ENCODE measurements at regions not wholly inside any gene's neighbourhood (a gene's known extent, or its start where the extent isn't known, plus 50 kb on each side); places are given as distances from the start of the nearest gene placed in this dataset.

GRCh38 chr2:66034467-66034866, 400.5 kb upstream of the MEIS1 start:
- no peak for DNase-seq (ENCODE audit: low read depth)
- TF ChIP-seq CTCF (IDR thresholded peaks at IDR 0.05; ENCODE audit: control insufficient read depth, extremely low read depth, insufficient read depth), result no peak
- H3K4me3 ChIP-seq (ENCODE audit: low read depth, low read length), result no peak overlapping the region

GRCh38 chr2:66032226-66032775, 402.6 kb upstream of the MEIS1 start:
- no peak for DNase-seq (ENCODE audit: low read depth)
- TF ChIP-seq CTCF (IDR thresholded peaks at IDR 0.05; ENCODE audit: control insufficient read depth, extremely low read depth, insufficient read depth), result no peak
- H3K4me3 ChIP-seq (ENCODE audit: low read depth, low read length), result no peak overlapping the region

GRCh38 chr2:66031236-66031635, 403.7 kb upstream of the MEIS1 start:
- no peak overlapping the region for H3K4me3 ChIP-seq (ENCODE audit: low read depth, low read length)
- no peak for TF ChIP-seq CTCF (IDR thresholded peaks at IDR 0.05; ENCODE audit: control insufficient read depth, extremely low read depth, insufficient read depth)
- DNase-seq (ENCODE audit: low read depth), result no peak

GRCh38 chr2:66030553-66030952, 404.4 kb upstream of the MEIS1 start:
- no peak overlapping the region for H3K4me3 ChIP-seq (ENCODE audit: low read depth, low read length)
- no peak for TF ChIP-seq CTCF (IDR thresholded peaks at IDR 0.05; ENCODE audit: control insufficient read depth, extremely low read depth, insufficient read depth)
- DNase-seq (ENCODE audit: low read depth), result no peak

- TF ChIP-seq CTCF (IDR thresholded peaks at IDR 0.05; ENCODE audit: control insufficient read depth, extremely low read depth, insufficient read depth), result no peak
- no peak overlapping the region for H3K4me3 ChIP-seq (ENCODE audit: low read depth, low read length)
- no peak for DNase-seq (ENCODE audit: low read depth)
Observed at GRCh38 chr2:66024391-66024790, 410.5 kb upstream of the MEIS1 start.

- no peak for TF ChIP-seq CTCF (IDR thresholded peaks at IDR 0.05; ENCODE audit: control insufficient read depth, extremely low read depth, insufficient read depth)
- no peak overlapping the region for H3K4me3 ChIP-seq (ENCODE audit: low read depth, low read length)
- DNase-seq (ENCODE audit: low read depth), result no peak
Observed at GRCh38 chr2:66021296-66021695, 413.6 kb upstream of the MEIS1 start.

- H3K4me3 ChIP-seq (ENCODE audit: low read depth, low read length), result no peak overlapping the region
- no peak for DNase-seq (ENCODE audit: low read depth)
- TF ChIP-seq CTCF (IDR thresholded peaks at IDR 0.05; ENCODE audit: control insufficient read depth, extremely low read depth, insufficient read depth), result no peak
Observed at GRCh38 chr2:66017763-66018162, 417.2 kb upstream of the MEIS1 start.

Measured in LNCaP clone FGC (cell line).